Gastrocnemius medialis (tissue), 4 donors: ENCODE measurements at regions not wholly inside any gene's neighbourhood (a gene's known extent, or its start where the extent isn't known, plus 50 kb on each side); places are given as distances from the start of the nearest gene placed in this dataset.

Experiments used
- POLR2A ChIP-seq, 2 donors: fragments of 450-650 bp; IDR thresholded peaks; one replicate each; pipeline ENCODE4 v1.6.1; 2017; ENCODE audit warnings: antibody characterized with exemption in 2 of 2, mild to moderate bottlenecking in 2 of 2, moderate library complexity in 2 of 2
- TF ChIP-seq, protein P1 (sequence below), 5 experiments: fragments of 450-650 bp in 3 of 5; fragments of 200-600 bp in 2 of 5; sonication (generic) in 2 of 5; IDR thresholded peaks in 4 of 5; conservative IDR thresholded peaks in 1 of 5; 1 replicate in 4 of 5; 2 replicates in 1 of 5; pipeline ENCODE4 v1.5.1; 2016 to 2019; ENCODE audit warnings: antibody characterized with exemption in 5 of 5, mild to moderate bottlenecking in 3 of 5, moderate library complexity in 3 of 5

- TF ChIP-seq, protein P1, sequence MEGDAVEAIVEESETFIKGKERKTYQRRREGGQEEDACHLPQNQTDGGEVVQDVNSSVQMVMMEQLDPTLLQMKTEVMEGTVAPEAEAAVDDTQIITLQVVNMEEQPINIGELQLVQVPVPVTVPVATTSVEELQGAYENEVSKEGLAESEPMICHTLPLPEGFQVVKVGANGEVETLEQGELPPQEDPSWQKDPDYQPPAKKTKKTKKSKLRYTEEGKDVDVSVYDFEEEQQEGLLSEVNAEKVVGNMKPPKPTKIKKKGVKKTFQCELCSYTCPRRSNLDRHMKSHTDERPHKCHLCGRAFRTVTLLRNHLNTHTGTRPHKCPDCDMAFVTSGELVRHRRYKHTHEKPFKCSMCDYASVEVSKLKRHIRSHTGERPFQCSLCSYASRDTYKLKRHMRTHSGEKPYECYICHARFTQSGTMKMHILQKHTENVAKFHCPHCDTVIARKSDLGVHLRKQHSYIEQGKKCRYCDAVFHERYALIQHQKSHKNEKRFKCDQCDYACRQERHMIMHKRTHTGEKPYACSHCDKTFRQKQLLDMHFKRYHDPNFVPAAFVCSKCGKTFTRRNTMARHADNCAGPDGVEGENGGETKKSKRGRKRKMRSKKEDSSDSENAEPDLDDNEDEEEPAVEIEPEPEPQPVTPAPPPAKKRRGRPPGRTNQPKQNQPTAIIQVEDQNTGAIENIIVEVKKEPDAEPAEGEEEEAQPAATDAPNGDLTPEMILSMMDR (IDR thresholded peaks at IDR 0.05 in 4 of 5, conservative IDR thresholded peaks at IDR 0.05 in 1 of 5): no peak
- TF ChIP-seq POLR2A (IDR thresholded peaks at IDR 0.05): no peak
These were observed 96.3 kb upstream of the ZNF462 start for GRCh38 chr9:106766616-106767015.
